ENCODE measurements at regions not wholly inside any gene's neighbourhood (a gene's known extent, or its start where the extent isn't known, plus 50 kb on each side); places are given as distances from the start of the nearest gene placed in this dataset.

- TF ChIP-seq, protein P1, sequence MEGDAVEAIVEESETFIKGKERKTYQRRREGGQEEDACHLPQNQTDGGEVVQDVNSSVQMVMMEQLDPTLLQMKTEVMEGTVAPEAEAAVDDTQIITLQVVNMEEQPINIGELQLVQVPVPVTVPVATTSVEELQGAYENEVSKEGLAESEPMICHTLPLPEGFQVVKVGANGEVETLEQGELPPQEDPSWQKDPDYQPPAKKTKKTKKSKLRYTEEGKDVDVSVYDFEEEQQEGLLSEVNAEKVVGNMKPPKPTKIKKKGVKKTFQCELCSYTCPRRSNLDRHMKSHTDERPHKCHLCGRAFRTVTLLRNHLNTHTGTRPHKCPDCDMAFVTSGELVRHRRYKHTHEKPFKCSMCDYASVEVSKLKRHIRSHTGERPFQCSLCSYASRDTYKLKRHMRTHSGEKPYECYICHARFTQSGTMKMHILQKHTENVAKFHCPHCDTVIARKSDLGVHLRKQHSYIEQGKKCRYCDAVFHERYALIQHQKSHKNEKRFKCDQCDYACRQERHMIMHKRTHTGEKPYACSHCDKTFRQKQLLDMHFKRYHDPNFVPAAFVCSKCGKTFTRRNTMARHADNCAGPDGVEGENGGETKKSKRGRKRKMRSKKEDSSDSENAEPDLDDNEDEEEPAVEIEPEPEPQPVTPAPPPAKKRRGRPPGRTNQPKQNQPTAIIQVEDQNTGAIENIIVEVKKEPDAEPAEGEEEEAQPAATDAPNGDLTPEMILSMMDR (conservative IDR thresholded peaks at IDR 0.05; ENCODE audit: low read length), result no peak
- TF ChIP-seq EZH2phosphoT487 (IDR thresholded peaks at IDR 0.05; ENCODE audit: borderline replicate concordance), result no peak
Observed at GRCh38 chr4:74559853-74560252, 114.9 kb downstream of the AREG start.

All from Loucy (cell line).